H54 (cell line): ENCODE measurements at regions not wholly inside any gene's neighbourhood (a gene's known extent, or its start where the extent isn't known, plus 50 kb on each side); places are given as distances from the start of the nearest gene placed in this dataset.
"Not testable (repeated sequence)": the region's sequence is repeated elsewhere in the genome, so short reads cannot be mapped to it uniquely, and the experiment has no call there.

Source experiments
- DNase-seq: peaks from one replicate; pipeline ENCODE4 v3.0.0; 2011; ENCODE audit warnings: low spot score, mixed read lengths; ENCODE audit not compliant: insufficient read length
- FAIRE-seq: peaks from 3 replicates; lab custom pipeline; 2011; peaks lifted over from hg19 to GRCh38; lab: Jason Lieb, UNC
- POLR2A ChIP-seq: IDR thresholded peaks from 2 replicates; pipeline ENCODE4 v1.6.1; 2011; ENCODE audit warnings: low read depth, mild to moderate bottlenecking, low read length

GRCh38 chr3:82198009-82198408 is 436.6 kb upstream of the GBE1 start:
- TF ChIP-seq POLR2A = no peak
- FAIRE-seq (no peak), DNase-seq (no peak)

- no peak for DNase-seq
- no peak for FAIRE-seq
- TF ChIP-seq POLR2A = no peak
Observed at GRCh38 chr3:82196645-82197044, 435.2 kb upstream of the GBE1 start.

- DNase-seq = no peak
- FAIRE-seq = no peak
- no peak for TF ChIP-seq POLR2A
Observed at GRCh38 chr3:82194870-82195269, 433.4 kb upstream of the GBE1 start.

GRCh38 chr3:82186017-82186416 is 424.6 kb upstream of the GBE1 start:
- FAIRE-seq (no peak), DNase-seq (no peak)
- TF ChIP-seq POLR2A = no peak

- FAIRE-seq (no peak), DNase-seq (no peak)
- no peak for TF ChIP-seq POLR2A
Observed at GRCh38 chr3:82179291-82179690, 417.8 kb upstream of the GBE1 start.

GRCh38 chr3:82178291-82178690 is 416.8 kb upstream of the GBE1 start:
- FAIRE-seq = no peak
- DNase-seq = no peak
- TF ChIP-seq POLR2A = no peak

GRCh38 chr3:82177774-82178173 is 416.3 kb upstream of the GBE1 start:
- DNase-seq = no peak
- no peak for FAIRE-seq
- no peak for TF ChIP-seq POLR2A

- FAIRE-seq (no peak), DNase-seq (no peak)
- TF ChIP-seq POLR2A = no peak
Observed at GRCh38 chr3:82165266-82165665, 403.8 kb upstream of the GBE1 start.

- FAIRE-seq (no peak), DNase-seq (no peak)
- no peak for TF ChIP-seq POLR2A
Observed at GRCh38 chr3:82163907-82164520, 402.6 kb upstream of the GBE1 start.

- TF ChIP-seq POLR2A = no peak
- DNase-seq = peak; percentile 5
- FAIRE-seq = peak; percentile 67
Observed at GRCh38 chr3:82157952-82158351, 396.5 kb upstream of the GBE1 start.

- peak; percentile 52 for FAIRE-seq
- DNase-seq = not testable (repeated sequence)
Observed at GRCh38 chr3:82153892-82154291, 392.4 kb upstream of the GBE1 start.

GRCh38 chr3:82145742-82146141 is 384.3 kb upstream of the GBE1 start:
- DNase-seq = no peak
- FAIRE-seq = no peak
- no peak for TF ChIP-seq POLR2A

GRCh38 chr3:82144811-82145210 is 383.4 kb upstream of the GBE1 start:
- DNase-seq (no peak), FAIRE-seq (no peak)
- no peak for TF ChIP-seq POLR2A

- FAIRE-seq (no peak), DNase-seq (no peak)
- TF ChIP-seq POLR2A = no peak
Observed at GRCh38 chr3:82143661-82144412, 382.4 kb upstream of the GBE1 start.

- FAIRE-seq (no peak), DNase-seq (no peak)
- no peak for TF ChIP-seq POLR2A
Observed at GRCh38 chr3:82141592-82141991, 380.1 kb upstream of the GBE1 start.
